ENCODE measurements at regions not wholly inside any gene's neighbourhood (a gene's known extent, or its start where the extent isn't known, plus 50 kb on each side); places are given as distances from the start of the nearest gene placed in this dataset.

DNA sequence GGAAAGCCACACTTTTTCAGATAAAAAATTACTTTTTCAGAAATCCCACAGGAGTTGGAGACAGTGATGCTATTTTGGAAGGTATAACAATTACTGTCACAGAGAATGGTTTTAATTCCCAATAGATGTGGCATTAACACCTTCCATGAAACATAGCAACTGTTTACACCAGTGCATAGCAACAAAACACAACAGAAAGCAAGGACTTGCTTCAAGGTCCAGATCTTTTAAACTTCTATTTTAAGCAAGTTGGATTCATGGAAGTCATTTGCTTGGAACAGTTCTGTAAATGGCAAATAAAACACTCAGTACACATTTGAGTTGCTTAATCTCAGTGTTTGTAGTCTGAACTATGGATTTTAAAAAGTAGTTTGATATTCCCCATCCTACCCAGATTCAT, 385.9 kb upstream of the SPRY2 start:
- Histone ChIP-seq H3K4me2 (ENCODE audit: low read length) (no peak overlapping the region), H3K36me3 (ENCODE audit: insufficient read depth, low read length) (no peaks in the 10 kb centered on the region), H3K79me2 (replicated peaks; ENCODE audit: insufficient read depth, low read length) (no peaks in the 10 kb centered on the region), H4K20me1 (ENCODE audit: insufficient read depth) (no peaks in the 10 kb centered on the region), H2AFZ (ENCODE audit: low read depth, low read length) (no peak overlapping the region), H3K9ac (ENCODE audit: low read length) (no peak overlapping the region), H3K27ac (ENCODE audit: low read length) (no peak overlapping the region), H3K9me2 (ENCODE audit: insufficient read depth, low read length) (no peaks in the 10 kb centered on the region), H3K27me3 (ENCODE audit: insufficient read depth, low read depth, low read length) (no peaks in the 10 kb centered on the region), H3K9me3 (ENCODE audit: low read length) (no peaks in the 10 kb centered on the region), H3F3A (ENCODE audit: insufficient read depth, low read length, poor library complexity, severe bottlenecking) (no peaks in the 10 kb centered on the region), H3K4me3 (ENCODE audit: low read length) (no peak overlapping the region)
- TF ChIP-seq SMC3 (conservative IDR thresholded peaks at IDR 0.05; ENCODE audit: poor library complexity) (no peak), EZH2 (IDR thresholded peaks at IDR 0.05; ENCODE audit: borderline replicate concordance, insufficient read depth, low read length, poor library complexity, severe bottlenecking) (no peak), TAF1 (IDR thresholded peaks at IDR 0.05; ENCODE audit: low read depth) (no peak), POLR2AphosphoS5 (IDR thresholded peaks at IDR 0.05) (no peak), RAD21 (conservative IDR thresholded peaks at IDR 0.05) (no peak), MXI1 (conservative IDR thresholded peaks at IDR 0.05; ENCODE audit: poor library complexity, severe bottlenecking) (no peak), EP300 (conservative IDR thresholded peaks at IDR 0.05; ENCODE audit: poor library complexity, severe bottlenecking) (no peak)
- TF ChIP-seq, protein P1, sequence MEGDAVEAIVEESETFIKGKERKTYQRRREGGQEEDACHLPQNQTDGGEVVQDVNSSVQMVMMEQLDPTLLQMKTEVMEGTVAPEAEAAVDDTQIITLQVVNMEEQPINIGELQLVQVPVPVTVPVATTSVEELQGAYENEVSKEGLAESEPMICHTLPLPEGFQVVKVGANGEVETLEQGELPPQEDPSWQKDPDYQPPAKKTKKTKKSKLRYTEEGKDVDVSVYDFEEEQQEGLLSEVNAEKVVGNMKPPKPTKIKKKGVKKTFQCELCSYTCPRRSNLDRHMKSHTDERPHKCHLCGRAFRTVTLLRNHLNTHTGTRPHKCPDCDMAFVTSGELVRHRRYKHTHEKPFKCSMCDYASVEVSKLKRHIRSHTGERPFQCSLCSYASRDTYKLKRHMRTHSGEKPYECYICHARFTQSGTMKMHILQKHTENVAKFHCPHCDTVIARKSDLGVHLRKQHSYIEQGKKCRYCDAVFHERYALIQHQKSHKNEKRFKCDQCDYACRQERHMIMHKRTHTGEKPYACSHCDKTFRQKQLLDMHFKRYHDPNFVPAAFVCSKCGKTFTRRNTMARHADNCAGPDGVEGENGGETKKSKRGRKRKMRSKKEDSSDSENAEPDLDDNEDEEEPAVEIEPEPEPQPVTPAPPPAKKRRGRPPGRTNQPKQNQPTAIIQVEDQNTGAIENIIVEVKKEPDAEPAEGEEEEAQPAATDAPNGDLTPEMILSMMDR (IDR thresholded peaks at IDR 0.05; ENCODE audit: poor library complexity, severe bottlenecking), result no peak
- TF ChIP-seq, protein P2, sequence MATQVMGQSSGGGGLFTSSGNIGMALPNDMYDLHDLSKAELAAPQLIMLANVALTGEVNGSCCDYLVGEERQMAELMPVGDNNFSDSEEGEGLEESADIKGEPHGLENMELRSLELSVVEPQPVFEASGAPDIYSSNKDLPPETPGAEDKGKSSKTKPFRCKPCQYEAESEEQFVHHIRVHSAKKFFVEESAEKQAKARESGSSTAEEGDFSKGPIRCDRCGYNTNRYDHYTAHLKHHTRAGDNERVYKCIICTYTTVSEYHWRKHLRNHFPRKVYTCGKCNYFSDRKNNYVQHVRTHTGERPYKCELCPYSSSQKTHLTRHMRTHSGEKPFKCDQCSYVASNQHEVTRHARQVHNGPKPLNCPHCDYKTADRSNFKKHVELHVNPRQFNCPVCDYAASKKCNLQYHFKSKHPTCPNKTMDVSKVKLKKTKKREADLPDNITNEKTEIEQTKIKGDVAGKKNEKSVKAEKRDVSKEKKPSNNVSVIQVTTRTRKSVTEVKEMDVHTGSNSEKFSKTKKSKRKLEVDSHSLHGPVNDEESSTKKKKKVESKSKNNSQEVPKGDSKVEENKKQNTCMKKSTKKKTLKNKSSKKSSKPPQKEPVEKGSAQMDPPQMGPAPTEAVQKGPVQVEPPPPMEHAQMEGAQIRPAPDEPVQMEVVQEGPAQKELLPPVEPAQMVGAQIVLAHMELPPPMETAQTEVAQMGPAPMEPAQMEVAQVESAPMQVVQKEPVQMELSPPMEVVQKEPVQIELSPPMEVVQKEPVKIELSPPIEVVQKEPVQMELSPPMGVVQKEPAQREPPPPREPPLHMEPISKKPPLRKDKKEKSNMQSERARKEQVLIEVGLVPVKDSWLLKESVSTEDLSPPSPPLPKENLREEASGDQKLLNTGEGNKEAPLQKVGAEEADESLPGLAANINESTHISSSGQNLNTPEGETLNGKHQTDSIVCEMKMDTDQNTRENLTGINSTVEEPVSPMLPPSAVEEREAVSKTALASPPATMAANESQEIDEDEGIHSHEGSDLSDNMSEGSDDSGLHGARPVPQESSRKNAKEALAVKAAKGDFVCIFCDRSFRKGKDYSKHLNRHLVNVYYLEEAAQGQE (IDR thresholded peaks at IDR 0.05; ENCODE audit: borderline replicate concordance), result no peak

DNA sequence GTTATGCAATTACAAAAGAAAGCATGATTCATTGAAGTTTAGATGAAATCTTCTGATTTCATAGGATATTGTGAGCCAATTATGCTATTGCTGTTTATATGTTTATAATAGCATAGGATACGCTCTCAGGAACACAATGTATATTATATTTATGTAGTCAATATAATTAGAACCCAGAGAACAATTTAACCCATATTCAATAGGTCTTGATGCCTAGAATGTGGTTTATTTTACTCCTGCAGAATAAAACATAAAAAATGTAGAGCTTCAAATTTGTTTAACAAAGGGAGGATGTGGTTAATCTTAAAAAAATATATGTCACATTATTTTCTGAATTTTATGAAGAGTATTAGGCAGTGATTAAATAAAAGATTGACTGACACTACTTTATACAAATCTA, 380.8 kb upstream of the SPRY2 start:
- Histone ChIP-seq H3F3A (ENCODE audit: insufficient read depth, low read length, poor library complexity, severe bottlenecking) (no peaks in the 10 kb centered on the region), H3K4me2 (ENCODE audit: low read length) (no peak overlapping the region), H4K20me1 (ENCODE audit: insufficient read depth) (no peaks in the 10 kb centered on the region), H3K9me3 (ENCODE audit: low read length) (no peaks in the 10 kb centered on the region), H3K9ac (ENCODE audit: low read length) (no peak overlapping the region), H3K36me3 (ENCODE audit: insufficient read depth, low read length) (no peaks in the 10 kb centered on the region), H3K79me2 (replicated peaks; ENCODE audit: insufficient read depth, low read length) (no peaks in the 10 kb centered on the region), H3K27me3 (ENCODE audit: insufficient read depth, low read depth, low read length) (no peaks in the 10 kb centered on the region), H3K9me2 (ENCODE audit: insufficient read depth, low read length) (no peaks in the 10 kb centered on the region), H2AFZ (ENCODE audit: low read depth, low read length) (no peak overlapping the region), H3K4me3 (ENCODE audit: low read length) (no peak overlapping the region), H3K27ac (ENCODE audit: low read length) (no peak overlapping the region)
- TF ChIP-seq EZH2 (IDR thresholded peaks at IDR 0.05; ENCODE audit: borderline replicate concordance, insufficient read depth, low read length, poor library complexity, severe bottlenecking) (no peak), MXI1 (conservative IDR thresholded peaks at IDR 0.05; ENCODE audit: poor library complexity, severe bottlenecking) (no peak), SMC3 (conservative IDR thresholded peaks at IDR 0.05; ENCODE audit: poor library complexity) (no peak), EP300 (conservative IDR thresholded peaks at IDR 0.05; ENCODE audit: poor library complexity, severe bottlenecking) (no peak)
